HepG2 (cell line): ENCODE measurements at regions not wholly inside any gene's neighbourhood (a gene's known extent, or its start where the extent isn't known, plus 50 kb on each side); places are given as distances from the start of the nearest gene placed in this dataset.

Experiments
- ATAC-seq: fragments of 200-7000 bp; cut with Tn5 transposase; 3 replicates; pipeline ENCODE4 v1.9.1; 2020; ENCODE audit warnings: mild to moderate bottlenecking, moderate library complexity
- BruUV-seq: library from RNA; stranded (reverse); fragments of 400-500 nt; replicated peaks from 2 replicates; lab custom pipeline; 2021; lab: Mats Ljungman, UMichigan
- CTCF ChIA-PET: fragments of 300-600 bp; formaldehyde crosslinking; extraction: SDS; loops from one replicate; lab custom pipeline; 2021; ENCODE audit warnings: low total read pairs, inconsistent platforms, low intra/inter-chr PET ratio; lab: Yijun Ruan, JAX
- POLR2A ChIA-PET: fragments of 350-600 bp; sonication (Branson Sonifier 250); formaldehyde crosslinking; loops from one replicate; lab custom pipeline; 2020; ENCODE audit warnings: antibody characterized with exemption, inconsistent platforms; lab: Yijun Ruan, JAX
- DNase-seq: peaks from one replicate; pipeline ENCODE4 v3.0.0-alpha.2; 2015; ENCODE audit warnings: low spot score
- FAIRE-seq: peaks from 3 replicates; lab custom pipeline; 2011; peaks lifted over from hg19 to GRCh38; lab: Jason Lieb, UNC
- H2AFZ ChIP-seq: one replicate; pipeline ENCODE4 v1.6.1; 2011; ENCODE audit warnings: low read length, inconsistent platforms
- H3K27ac ChIP-seq: fragments of 300-600 bp; 3 replicates; pipeline ENCODE4 v1.8.0; 2011; ENCODE audit warnings: mixed run types, mild to moderate bottlenecking, mixed read lengths, low read length, inconsistent platforms; ENCODE audit not compliant: insufficient read depth; ENCODE audit errors: extremely low read length
- H3K27me3 ChIP-seq, 2 experiments: fragments of 200-600 bp in 1 of 2; 2 replicates in 1 of 2; 3 replicates in 1 of 2; pipeline versions ENCODE4 v1.6.0 to v1.8.0; 2011; ENCODE audit warnings: low read length in 2 of 2, mild to moderate bottlenecking in 2 of 2, moderate library complexity in 2 of 2, inconsistent platforms in 1 of 2; ENCODE audit not compliant: insufficient read depth in 2 of 2, control insufficient read depth in 1 of 2
- H3K36me3 ChIP-seq, 2 experiments: fragments of 200-600 bp in 1 of 2; replicated peaks in 1 of 2; 2 replicates in 1 of 2; 3 replicates in 1 of 2; pipeline versions ENCODE4 v1.5.1 to v1.8.0; 2011; ENCODE audit warnings: low read length in 2 of 2, inconsistent platforms in 1 of 2; ENCODE audit not compliant: insufficient read depth in 2 of 2, control insufficient read depth in 1 of 2
- H3K4me1 ChIP-seq: 2 replicates; pipeline ENCODE4 v1.5.1; 2012; ENCODE audit warnings: low read length, inconsistent platforms; ENCODE audit not compliant: insufficient read depth
- H3K4me2 ChIP-seq: 2 replicates; pipeline ENCODE4 v1.6.0; 2011; ENCODE audit warnings: low read depth, low read length, inconsistent platforms
- H3K4me3 ChIP-seq, 3 experiments: fragments of 200-600 bp in 1 of 3; sonication (generic), shearing (Covaris generic) in 1 of 3; replicated peaks in 1 of 3; 2 replicates each; pipeline ENCODE4 v1.5.1; 2011 to 2016; ENCODE audit warnings: low read length in 3 of 3, inconsistent platforms in 2 of 3, low read depth in 2 of 3, mild to moderate bottlenecking in 2 of 3, control low read depth in 1 of 3, mixed read lengths in 1 of 3; ENCODE audit not compliant: insufficient read depth in 1 of 3
- H3K79me2 ChIP-seq: one replicate; pipeline ENCODE4 v1.6.1; 2011; ENCODE audit warnings: low read length, inconsistent platforms; ENCODE audit not compliant: insufficient read depth
- H3K9ac ChIP-seq: 2 replicates; pipeline ENCODE4 v1.6.0; 2011; ENCODE audit warnings: mild to moderate bottlenecking, low read depth, low read length, inconsistent platforms; ENCODE audit not compliant: insufficient read depth
- H3K9me3 ChIP-seq: 2 replicates; pipeline ENCODE4 v1.5.1; 2012; ENCODE audit warnings: mild to moderate bottlenecking, low read length
- H4K20me1 ChIP-seq: 2 replicates; pipeline ENCODE4 v1.6.0; 2011; ENCODE audit warnings: inconsistent platforms, mild to moderate bottlenecking, low read length, moderate library complexity; ENCODE audit not compliant: insufficient read depth
- HNRNPH1 ChIP-seq: fragments of 200-400 bp; formaldehyde crosslinking; optimal IDR thresholded peaks from 2 replicates; pipeline ENCODE3; 2017; ENCODE audit warnings: mild to moderate bottlenecking, low read depth, low read length
- MYC ChIP-seq: sonication (generic); formaldehyde crosslinking; IDR thresholded peaks from 2 replicates; pipeline ENCODE4 v1.9.0; 2021; ENCODE audit warnings: missing genetic modification reagents, borderline replicate concordance
- PRMT3 ChIP-seq: sonication (generic); formaldehyde crosslinking; IDR thresholded peaks from 2 replicates; pipeline ENCODE4 v1.8.1; 2022; ENCODE audit warnings: low read depth, mild to moderate bottlenecking, moderate library complexity, missing genetic modification reagents, borderline replicate concordance
- RCOR2 ChIP-seq: IDR thresholded peaks from 2 replicates; pipeline ENCODE4 v1.6.1; 2016; ENCODE audit warnings: missing biosample characterization, missing genetic modification reagents
- TAF15 ChIP-seq: fragments of 200-400 bp; formaldehyde crosslinking; IDR thresholded peaks from one replicate; pipeline ENCODE4 v1.6.1; 2018; ENCODE audit warnings: mild to moderate bottlenecking, low read depth, low read length; ENCODE audit not compliant: poor library complexity, severe bottlenecking
- TRAFD1 ChIP-seq: sonication (generic); formaldehyde crosslinking; IDR thresholded peaks from 2 replicates; pipeline ENCODE4 v1.5.1; 2020; ENCODE audit warnings: missing genetic modification reagents, mild to moderate bottlenecking, borderline replicate concordance
- ZNF501 ChIP-seq: sonication (generic); formaldehyde crosslinking; IDR thresholded peaks from 2 replicates; pipeline ENCODE4 v1.5.1; 2020; ENCODE audit warnings: mild to moderate bottlenecking, moderate library complexity, missing genetic modification reagents
- ZNF530 ChIP-seq: sonication (generic); formaldehyde crosslinking; IDR thresholded peaks from 2 replicates; pipeline ENCODE4 v1.5.0; 2020; ENCODE audit warnings: low read depth, mild to moderate bottlenecking, missing genetic modification reagents
- ZNF550 ChIP-seq: sonication (generic); formaldehyde crosslinking; IDR thresholded peaks from 2 replicates; pipeline ENCODE4 v1.4.0; 2020; ENCODE audit warnings: mild to moderate bottlenecking, missing genetic modification reagents, borderline replicate concordance
- ZNF552 ChIP-seq: sonication (generic); formaldehyde crosslinking; IDR thresholded peaks from 2 replicates; pipeline ENCODE4 v1.9.0; 2022; ENCODE audit warnings: missing genetic modification reagents, mild to moderate bottlenecking, borderline replicate concordance
- ZNF724P ChIP-seq: sonication (generic); formaldehyde crosslinking; IDR thresholded peaks from 2 replicates; pipeline ENCODE4 v1.8.0; 2022; ENCODE audit warnings: missing genetic modification reagents, borderline replicate concordance
- ZSCAN25 ChIP-seq: sonication (generic); formaldehyde crosslinking; IDR thresholded peaks from 2 replicates; pipeline ENCODE4 v1.8.0; 2022; ENCODE audit warnings: mild to moderate bottlenecking, missing genetic modification reagents
- ZXDC ChIP-seq: sonication (generic); formaldehyde crosslinking; IDR thresholded peaks from 2 replicates; pipeline ENCODE4 v1.5.0; 2020; ENCODE audit warnings: mild to moderate bottlenecking, missing genetic modification reagents
- ZZZ3 ChIP-seq: sonication (generic); formaldehyde crosslinking; IDR thresholded peaks from 2 replicates; pipeline ENCODE4 v1.4.0; 2020; ENCODE audit warnings: missing genetic modification reagents, mild to moderate bottlenecking, borderline replicate concordance
- WGBS: methylation state at CpG from one replicate; pipeline ENCODE4 v1.1.6; 2017; ENCODE audit warnings: low lambda C conversion rate; 5-methylcytosine and 5-hydroxymethylcytosine counted together
- in situ Hi-C: cut with HindIII; loops from 2 replicates; pipeline ENCODE4 v1.10.0; 2017; ENCODE audit warnings: low pct_unique_long_range_greater_than_20kb; ENCODE audit not compliant: extremely low pct_ligation_motif_present
- intact Hi-C: fragments of 100-400 bp; cut with micrococcal nuclease; formaldehyde crosslinking; loops from one replicate; pipeline ENCODE4 v1.10.0; 2022; ENCODE audit not compliant: unreplicated experiment
- TF ChIP-seq, protein P1 (sequence below): sonication (generic); formaldehyde crosslinking; IDR thresholded peaks from 2 replicates; pipeline ENCODE4 v1.4.0; 2020; ENCODE audit warnings: missing genetic modification reagents, borderline replicate concordance
- TF ChIP-seq, protein P2 (sequence below): sonication (generic); formaldehyde crosslinking; IDR thresholded peaks from 2 replicates; pipeline ENCODE4 v1.5.0; 2020; ENCODE audit warnings: missing genetic modification reagents, mild to moderate bottlenecking, borderline replicate concordance

GRCh38 chr12:91542067-91542466 lies 359.4 kb upstream of the DCN start (continued):
- TF ChIP-seq, protein P1, sequence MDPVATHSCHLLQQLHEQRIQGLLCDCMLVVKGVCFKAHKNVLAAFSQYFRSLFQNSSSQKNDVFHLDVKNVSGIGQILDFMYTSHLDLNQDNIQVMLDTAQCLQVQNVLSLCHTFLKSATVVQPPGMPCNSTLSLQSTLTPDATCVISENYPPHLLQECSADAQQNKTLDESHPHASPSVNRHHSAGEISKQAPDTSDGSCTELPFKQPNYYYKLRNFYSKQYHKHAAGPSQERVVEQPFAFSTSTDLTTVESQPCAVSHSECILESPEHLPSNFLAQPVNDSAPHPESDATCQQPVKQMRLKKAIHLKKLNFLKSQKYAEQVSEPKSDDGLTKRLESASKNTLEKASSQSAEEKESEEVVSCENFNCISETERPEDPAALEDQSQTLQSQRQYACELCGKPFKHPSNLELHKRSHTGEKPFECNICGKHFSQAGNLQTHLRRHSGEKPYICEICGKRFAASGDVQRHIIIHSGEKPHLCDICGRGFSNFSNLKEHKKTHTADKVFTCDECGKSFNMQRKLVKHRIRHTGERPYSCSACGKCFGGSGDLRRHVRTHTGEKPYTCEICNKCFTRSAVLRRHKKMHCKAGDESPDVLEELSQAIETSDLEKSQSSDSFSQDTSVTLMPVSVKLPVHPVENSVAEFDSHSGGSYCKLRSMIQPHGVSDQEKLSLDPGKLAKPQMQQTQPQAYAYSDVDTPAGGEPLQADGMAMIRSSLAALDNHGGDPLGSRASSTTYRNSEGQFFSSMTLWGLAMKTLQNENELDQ (CRISPR knock-in tag), result no peak
- TF ChIP-seq ZZZ3 (no peak), MYC (no peak), ZNF552 (CRISPR knock-in tag) (no peak)

DNA sequence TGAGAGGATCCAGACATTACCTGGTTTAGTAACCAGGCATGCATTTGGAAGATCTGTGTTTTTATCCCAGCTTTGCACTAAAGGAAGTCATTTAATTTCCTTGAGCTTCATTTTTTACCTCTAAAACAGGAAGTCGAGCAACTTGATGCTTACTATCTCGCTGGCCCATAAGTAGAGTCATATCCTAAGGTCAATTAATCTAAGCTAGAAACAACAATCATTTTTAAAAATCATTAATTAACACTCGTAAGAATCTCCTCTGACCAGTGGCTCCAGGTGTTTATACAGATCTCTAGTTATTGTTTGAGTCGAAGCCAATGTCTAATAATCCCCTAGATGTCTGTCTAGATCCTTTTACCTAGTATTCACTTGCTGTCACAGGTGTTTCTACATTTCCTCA lies 355.8 kb upstream of the DCN start:
- no peak overlapping the region for H3K4me3 ChIP-seq
- no peak overlapping the region for H3K9ac ChIP-seq
- FAIRE-seq (no peak), DNase-seq (no peak), ATAC-seq (no peak)
- no peaks in the 10 kb centered on the region for H3K27me3 ChIP-seq
- no peaks in the 10 kb centered on the region for H3K36me3 ChIP-seq
- in situ Hi-C loops, result no loop called here
- H3K4me1 ChIP-seq, result no peaks in the 10 kb centered on the region
- CTCF ChIA-PET, result no interaction called here
- H3K79me2 ChIP-seq, result no peaks in the 10 kb centered on the region
- intact Hi-C loops, result no loop called here
- 3% methylated on average over 4 of the region's 4 CpGs for WGBS
- POLR2A ChIA-PET, result no interaction called here
- H3K9me3 ChIP-seq, result peaks cover 6% of the 10 kb centered on the region; the same call in 1 of the 2 replicates
- no TSS peak for BruUV-seq
- H3K4me2 ChIP-seq, result no peak overlapping the region
- H4K20me1 ChIP-seq, result no peaks in the 10 kb centered on the region
- no peak overlapping the region for H2AFZ ChIP-seq
- no peak overlapping the region for H3K27ac ChIP-seq
- TF ChIP-seq TAF15, result no peak
- TF ChIP-seq RCOR2, result no peak
- TF ChIP-seq HNRNPH1, result no peak
- no peak for TF ChIP-seq ZNF724P
- no peak for TF ChIP-seq TRAFD1 (CRISPR knock-in tag)
- TF ChIP-seq ZSCAN25, result no peak
- no peak for TF ChIP-seq PRMT3 (CRISPR knock-in tag)
- TF ChIP-seq ZNF550 (CRISPR knock-in tag), result no peak
- TF ChIP-seq, protein P2, sequence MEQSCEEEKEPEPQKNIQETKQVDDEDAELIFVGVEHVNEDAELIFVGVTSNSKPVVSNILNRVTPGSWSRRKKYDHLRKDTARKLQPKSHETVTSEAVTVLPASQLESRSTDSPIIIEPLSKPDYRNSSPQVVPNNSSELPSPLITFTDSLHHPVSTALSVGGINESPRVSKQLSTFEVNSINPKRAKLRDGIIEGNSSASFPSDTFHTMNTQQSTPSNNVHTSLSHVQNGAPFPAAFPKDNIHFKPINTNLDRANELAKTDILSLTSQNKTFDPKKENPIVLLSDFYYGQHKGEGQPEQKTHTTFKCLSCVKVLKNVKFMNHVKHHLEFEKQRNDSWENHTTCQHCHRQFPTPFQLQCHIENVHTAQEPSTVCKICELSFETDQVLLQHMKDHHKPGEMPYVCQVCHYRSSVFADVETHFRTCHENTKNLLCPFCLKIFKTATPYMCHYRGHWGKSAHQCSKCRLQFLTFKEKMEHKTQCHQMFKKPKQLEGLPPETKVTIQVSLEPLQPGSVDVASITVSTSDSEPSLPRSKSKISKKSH (CRISPR knock-in tag), result no peak
- no peak for TF ChIP-seq ZNF530 (CRISPR knock-in tag)
- TF ChIP-seq ZNF501 (CRISPR knock-in tag), result no peak
- TF ChIP-seq ZXDC (CRISPR knock-in tag), result no peak
- TF ChIP-seq, all 625 proteins: peak for 0
